ENCODE measurements at regions not wholly inside any gene's neighbourhood (a gene's known extent, or its start where the extent isn't known, plus 50 kb on each side); places are given as distances from the start of the nearest gene placed in this dataset.

GRCh38 chr15:62465173-62465572, 300.1 kb upstream of the C2CD4B start:
- no peaks in the 10 kb centered on the region for H3K27me3 ChIP-seq (ENCODE audit: insufficient read depth, poor library complexity, severe bottlenecking)
- no peak for TF ChIP-seq POLR2AphosphoS5 (IDR thresholded peaks at IDR 0.05; ENCODE audit: low read depth)
- TF ChIP-seq, protein P1, sequence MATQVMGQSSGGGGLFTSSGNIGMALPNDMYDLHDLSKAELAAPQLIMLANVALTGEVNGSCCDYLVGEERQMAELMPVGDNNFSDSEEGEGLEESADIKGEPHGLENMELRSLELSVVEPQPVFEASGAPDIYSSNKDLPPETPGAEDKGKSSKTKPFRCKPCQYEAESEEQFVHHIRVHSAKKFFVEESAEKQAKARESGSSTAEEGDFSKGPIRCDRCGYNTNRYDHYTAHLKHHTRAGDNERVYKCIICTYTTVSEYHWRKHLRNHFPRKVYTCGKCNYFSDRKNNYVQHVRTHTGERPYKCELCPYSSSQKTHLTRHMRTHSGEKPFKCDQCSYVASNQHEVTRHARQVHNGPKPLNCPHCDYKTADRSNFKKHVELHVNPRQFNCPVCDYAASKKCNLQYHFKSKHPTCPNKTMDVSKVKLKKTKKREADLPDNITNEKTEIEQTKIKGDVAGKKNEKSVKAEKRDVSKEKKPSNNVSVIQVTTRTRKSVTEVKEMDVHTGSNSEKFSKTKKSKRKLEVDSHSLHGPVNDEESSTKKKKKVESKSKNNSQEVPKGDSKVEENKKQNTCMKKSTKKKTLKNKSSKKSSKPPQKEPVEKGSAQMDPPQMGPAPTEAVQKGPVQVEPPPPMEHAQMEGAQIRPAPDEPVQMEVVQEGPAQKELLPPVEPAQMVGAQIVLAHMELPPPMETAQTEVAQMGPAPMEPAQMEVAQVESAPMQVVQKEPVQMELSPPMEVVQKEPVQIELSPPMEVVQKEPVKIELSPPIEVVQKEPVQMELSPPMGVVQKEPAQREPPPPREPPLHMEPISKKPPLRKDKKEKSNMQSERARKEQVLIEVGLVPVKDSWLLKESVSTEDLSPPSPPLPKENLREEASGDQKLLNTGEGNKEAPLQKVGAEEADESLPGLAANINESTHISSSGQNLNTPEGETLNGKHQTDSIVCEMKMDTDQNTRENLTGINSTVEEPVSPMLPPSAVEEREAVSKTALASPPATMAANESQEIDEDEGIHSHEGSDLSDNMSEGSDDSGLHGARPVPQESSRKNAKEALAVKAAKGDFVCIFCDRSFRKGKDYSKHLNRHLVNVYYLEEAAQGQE (IDR thresholded peaks at IDR 0.05; ENCODE audit: insufficient replicate concordance, low read depth) = no peak
- TF ChIP-seq SPI1 (IDR thresholded peaks at IDR 0.05; ENCODE audit: borderline replicate concordance, low read depth) = no peak
- no peak for TF ChIP-seq CTCF (IDR thresholded peaks at IDR 0.05; ENCODE audit: insufficient read depth, low read length)
- no peak for TF ChIP-seq GABPA (IDR thresholded peaks at IDR 0.05; ENCODE audit: low read depth)
- DNase-seq (ENCODE audit: low read depth in 1 of 2, low spot score in 1 of 2) = no peak
- H3K27ac ChIP-seq (replicated peaks) = no peak overlapping the region
- no peak overlapping the region for H3K4me3 ChIP-seq (replicated peaks; ENCODE audit: insufficient read depth, low read length)

DNA sequence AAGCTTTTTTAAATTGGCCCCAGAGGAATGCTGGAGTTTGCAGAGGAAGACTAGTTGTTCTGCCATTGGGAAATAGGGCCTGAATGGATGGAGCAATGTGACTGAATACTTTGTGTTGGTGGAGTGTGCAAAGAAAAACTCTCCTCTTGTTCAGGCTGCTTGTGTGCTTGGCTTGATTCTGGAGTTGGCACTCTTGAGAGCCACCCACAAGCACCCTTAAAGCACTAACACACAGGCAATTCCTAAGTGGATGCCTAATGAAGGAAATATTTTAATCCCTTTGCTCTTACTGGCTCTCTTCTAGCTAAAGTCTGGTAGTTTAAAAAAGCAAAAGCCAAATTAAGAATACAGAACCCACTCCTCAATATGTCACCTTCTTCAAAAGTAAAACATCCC, 304.4 kb upstream of the C2CD4B start:
- TF ChIP-seq CTCF (IDR thresholded peaks at IDR 0.05; ENCODE audit: insufficient read depth, low read length) = no peak
- TF ChIP-seq POLR2AphosphoS5 (IDR thresholded peaks at IDR 0.05; ENCODE audit: low read depth) = no peak
- TF ChIP-seq SPI1 (IDR thresholded peaks at IDR 0.05; ENCODE audit: borderline replicate concordance, low read depth) = no peak
- no peak for TF ChIP-seq GABPA (IDR thresholded peaks at IDR 0.05; ENCODE audit: low read depth)
- TF ChIP-seq, protein P1 (IDR thresholded peaks at IDR 0.05; ENCODE audit: insufficient replicate concordance, low read depth) = no peak
- no peak overlapping the region for H3K4me3 ChIP-seq (replicated peaks; ENCODE audit: insufficient read depth, low read length)
- no peak overlapping the region for H3K27ac ChIP-seq (replicated peaks)
- no peak for DNase-seq (ENCODE audit: low read depth in 1 of 2, low spot score in 1 of 2)
- no peaks in the 10 kb centered on the region for H3K27me3 ChIP-seq (ENCODE audit: insufficient read depth, poor library complexity, severe bottlenecking)

DNA sequence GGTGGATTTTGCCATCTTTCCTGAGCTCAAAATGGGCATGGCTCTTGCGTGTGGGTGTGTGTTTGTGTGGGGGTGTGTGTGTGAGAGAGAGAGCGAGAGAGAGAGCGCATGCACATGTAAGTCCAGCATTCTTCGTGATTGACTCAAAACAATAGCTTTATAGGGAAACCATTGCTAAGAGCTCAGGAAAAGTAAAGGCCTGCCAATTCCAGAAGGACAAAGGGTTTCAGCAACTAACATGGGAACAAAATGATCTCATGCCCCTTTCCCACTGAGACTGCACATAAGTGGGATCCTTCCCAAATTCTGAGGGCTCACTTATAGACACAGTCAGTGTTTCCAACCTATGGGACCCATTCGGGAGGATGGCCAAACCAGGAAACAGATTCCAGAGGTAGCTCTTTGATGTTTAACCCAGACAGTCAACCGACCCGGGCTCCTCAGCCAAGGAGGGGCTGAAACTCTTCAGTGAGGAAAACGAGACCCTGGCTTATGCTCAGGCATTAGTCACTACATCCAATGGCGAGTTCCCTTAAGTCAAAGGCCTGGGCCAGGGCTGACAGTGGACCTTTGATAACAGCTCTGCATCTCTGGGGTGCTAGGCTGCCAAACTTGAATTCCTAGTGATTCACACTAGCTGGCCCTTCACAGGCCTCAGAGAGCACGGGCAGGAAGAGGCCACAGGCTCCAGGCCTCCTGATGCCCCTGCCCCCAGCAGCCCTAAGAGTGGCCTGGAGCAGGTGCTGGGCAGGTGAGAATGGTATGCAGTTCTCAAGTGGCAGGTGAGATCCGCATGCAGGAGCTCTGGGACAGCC, 305.0 kb upstream of the C2CD4B start:
- H3K4me3 ChIP-seq (replicated peaks; ENCODE audit: insufficient read depth, low read length) = no peak overlapping the region
- DNase-seq (ENCODE audit: low read depth in 1 of 2, low spot score in 1 of 2) = no peak
- TF ChIP-seq, protein P1 (IDR thresholded peaks at IDR 0.05; ENCODE audit: insufficient replicate concordance, low read depth) = no peak
- no peak for TF ChIP-seq POLR2AphosphoS5 (IDR thresholded peaks at IDR 0.05; ENCODE audit: low read depth)
- no peak for TF ChIP-seq SPI1 (IDR thresholded peaks at IDR 0.05; ENCODE audit: borderline replicate concordance, low read depth)
- TF ChIP-seq CTCF (IDR thresholded peaks at IDR 0.05; ENCODE audit: insufficient read depth, low read length) = no peak
- TF ChIP-seq GABPA (IDR thresholded peaks at IDR 0.05; ENCODE audit: low read depth) = no peak
- no peaks in the 10 kb centered on the region for H3K27me3 ChIP-seq (ENCODE audit: insufficient read depth, poor library complexity, severe bottlenecking)
- H3K27ac ChIP-seq (replicated peaks) = no peak overlapping the region
